Stimulated activated naive B cell treated with anti-CD40 and anti-IgM and Interleukin-4, amounts not matched to agents 10 μg/mL and 1 μg/mL and 100 μg/mL, for 72 hours (primary cell): ENCODE measurements at regions not wholly inside any gene's neighbourhood (a gene's known extent, or its start where the extent isn't known, plus 50 kb on each side); places are given as distances from the start of the nearest gene placed in this dataset.

Experiments used
- ATAC-seq, 2 donors: fragments of 150-1000 bp; cut with Tn5 transposase; replicated peaks; 2 replicates each; pipeline ENCODE4 v1.10.0; 2021; ENCODE audit warnings: moderate library complexity in 1 of 2
- DNase-seq: peaks from one replicate; pipeline ENCODE4 v3.0.0; 2021
- H3K27ac Mint-ChIP-seq: one replicate; pipeline ENCODE4 v1.8.0; 2022; ENCODE audit warnings: mild to moderate bottlenecking, mixed read lengths
- H3K27me3 Mint-ChIP-seq, 2 donors: one replicate each; pipeline ENCODE4 v1.8.0; 2022; ENCODE audit warnings: mixed read lengths in 2 of 2
- H3K36me3 Mint-ChIP-seq, 2 donors: one replicate each; pipeline ENCODE4 v1.8.0; 2022; ENCODE audit warnings: mixed read lengths in 2 of 2, mild to moderate bottlenecking in 1 of 2
- H3K4me1 Mint-ChIP-seq, 2 donors: one replicate each; pipeline ENCODE4 v1.8.0; 2022; ENCODE audit warnings: mixed read lengths in 2 of 2, mild to moderate bottlenecking in 1 of 2
- H3K4me3 Mint-ChIP-seq, 2 donors: one replicate each; pipeline ENCODE4 v1.8.0; 2022; ENCODE audit warnings: mild to moderate bottlenecking in 2 of 2, mixed read lengths in 2 of 2, moderate library complexity in 1 of 2
- H3K9me3 Mint-ChIP-seq, 2 donors: one replicate each; pipeline ENCODE4 v1.8.0; 2022; ENCODE audit warnings: mixed read lengths in 2 of 2, mild to moderate bottlenecking in 1 of 2

DNA sequence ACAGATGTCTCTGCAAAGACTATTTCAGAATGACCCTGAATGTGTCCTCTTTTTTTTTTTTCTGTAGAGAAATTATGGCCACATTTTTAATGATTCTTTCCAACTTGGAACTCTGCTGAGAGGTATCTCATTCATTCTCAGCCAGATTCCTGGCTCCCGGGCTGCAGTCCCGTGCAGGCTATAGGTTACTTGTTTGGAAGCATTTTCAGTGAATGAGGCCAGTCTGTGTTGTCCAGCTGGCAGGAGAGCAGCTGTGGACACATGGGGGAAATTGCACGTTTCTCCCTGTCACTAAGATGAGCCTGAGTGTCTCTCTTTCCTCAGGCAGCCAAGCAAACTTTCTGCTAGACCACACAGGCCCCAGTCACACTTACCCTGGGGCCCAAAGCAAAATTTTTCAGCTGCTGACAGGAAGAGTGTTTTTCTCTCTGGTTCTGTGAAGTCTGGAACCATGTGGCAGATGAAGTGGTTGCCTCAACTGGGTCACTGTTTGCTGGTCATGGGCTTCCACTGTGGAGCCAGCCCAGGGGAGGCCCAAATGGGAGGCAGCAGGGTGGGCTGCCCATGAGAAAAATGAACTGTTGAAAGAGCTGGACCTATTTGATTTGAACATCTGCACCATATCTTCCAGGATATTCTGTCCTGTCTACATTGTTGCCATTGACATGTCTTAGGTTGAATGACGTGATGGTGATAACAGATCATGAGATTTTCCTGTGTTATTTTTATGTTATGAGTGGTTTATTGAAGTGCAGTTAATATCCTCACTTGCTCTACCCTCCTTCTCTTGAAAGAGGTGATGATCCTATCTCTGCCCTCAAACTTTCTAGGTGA is 431.2 kb downstream of the LPIN1 start:
- no peaks in the 10 kb centered on the region for H3K36me3 Mint-ChIP-seq
- peaks cover 0 to 2% of the 10 kb centered on the region in 2 donors for H3K9me3 Mint-ChIP-seq
- ATAC-seq (peak; percentile 81 to 90), DNase-seq (peak; percentile 17)
- H3K27ac Mint-ChIP-seq: no peak overlapping the region
- H3K27me3 Mint-ChIP-seq: no peaks in the 10 kb centered on the region
- peak overlapping the region in 1 of 2 donors; percentile 31 for H3K4me3 Mint-ChIP-seq
- H3K4me1 Mint-ChIP-seq: peaks cover 18 to 43% of the 10 kb centered on the region in 2 donors

- peaks cover 0 to 2% of the 10 kb centered on the region in 2 donors for H3K9me3 Mint-ChIP-seq
- no peaks in the 10 kb centered on the region for H3K36me3 Mint-ChIP-seq
- ATAC-seq (no peak), DNase-seq (no peak)
- H3K27me3 Mint-ChIP-seq: no peaks in the 10 kb centered on the region
- H3K27ac Mint-ChIP-seq: no peak overlapping the region
- peaks cover 16 to 38% of the 10 kb centered on the region in 2 donors for H3K4me1 Mint-ChIP-seq
- H3K4me3 Mint-ChIP-seq: no peak overlapping the region
These were observed 432.1 kb downstream of the LPIN1 start for GRCh38 chr2:12178289-12179080.

- Mint-ChIP-seq H3K9me3 (peaks cover 0 to 2% of the 10 kb centered on the region in 2 donors), H3K4me1 (peaks cover 14 to 38% of the 10 kb centered on the region in 2 donors)
- DNase-seq: no peak
These were observed 433.6 kb downstream of the LPIN1 start for GRCh38 chr2:12180031-12180430.

GRCh38 chr2:12183032-12183645 is 436.7 kb downstream of the LPIN1 start:
- no peak overlapping the region for H3K27ac Mint-ChIP-seq
- H3K4me3 Mint-ChIP-seq: no peak overlapping the region
- no peaks in the 10 kb centered on the region for H3K27me3 Mint-ChIP-seq
- ATAC-seq (no peak), DNase-seq (no peak)
- H3K4me1 Mint-ChIP-seq: peaks cover under 1 to 8% of the 10 kb centered on the region in 2 donors
- H3K9me3 Mint-ChIP-seq: no peaks in the 10 kb centered on the region
- no peaks in the 10 kb centered on the region for H3K36me3 Mint-ChIP-seq

More at GRCh38 chr2:12180031-12180430, 433.6 kb downstream of the LPIN1 start:
- H3K4me3 Mint-ChIP-seq: no peak overlapping the region
- H3K36me3 Mint-ChIP-seq: no peaks in the 10 kb centered on the region
- no peak for ATAC-seq
- H3K27me3 Mint-ChIP-seq: no peaks in the 10 kb centered on the region
- H3K27ac Mint-ChIP-seq: no peak overlapping the region

DNA sequence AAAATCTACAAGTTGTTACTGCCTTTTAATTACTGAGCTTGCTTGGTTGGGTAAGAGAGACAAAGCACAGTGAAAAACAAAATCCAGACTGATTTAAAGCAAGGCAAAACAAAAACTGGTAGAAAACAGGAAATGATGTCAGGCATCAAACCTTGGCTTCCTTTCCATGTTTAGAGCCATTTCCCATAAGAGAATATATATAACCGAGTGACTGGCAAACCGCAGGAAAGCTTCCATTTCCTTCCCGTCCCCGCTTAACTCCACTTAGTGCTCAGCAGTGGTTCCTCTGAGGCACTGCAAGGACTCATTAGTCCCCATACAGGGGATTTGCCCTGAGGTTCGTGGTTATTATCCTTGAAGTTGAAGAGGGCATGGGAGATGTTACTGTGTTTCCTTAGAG is 446.3 kb downstream of the LPIN1 start:
- H3K36me3 Mint-ChIP-seq: peaks cover 9 to 10% of the 10 kb centered on the region in 2 donors
- no peak for DNase-seq
- H3K27me3 Mint-ChIP-seq: no peaks in the 10 kb centered on the region
- no peak for ATAC-seq
- H3K27ac Mint-ChIP-seq: no peak overlapping the region
- no peak overlapping the region for H3K4me3 Mint-ChIP-seq
- H3K9me3 Mint-ChIP-seq: peaks cover 12% of the 10 kb centered on the region in 2 donors
- peaks cover 16 to 27% of the 10 kb centered on the region in 2 donors for H3K4me1 Mint-ChIP-seq

DNA sequence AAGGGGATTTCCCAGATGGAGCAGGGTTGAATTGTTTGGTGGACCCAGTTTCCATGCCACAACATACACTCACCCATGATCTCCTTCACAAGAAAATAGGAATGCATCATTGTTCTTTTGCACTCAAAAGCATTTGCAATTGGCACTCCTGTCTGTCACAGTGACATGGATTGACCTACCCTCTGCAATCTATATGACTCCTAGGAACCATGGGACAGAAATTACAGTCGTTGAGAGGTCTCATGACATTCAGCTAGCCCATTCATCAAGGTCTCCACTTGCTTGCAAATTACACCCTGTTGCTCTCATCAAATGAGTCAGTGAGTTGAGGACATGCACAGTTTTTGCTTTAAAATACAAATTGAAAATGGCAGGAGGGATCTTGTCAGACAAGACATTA is 448.5 kb downstream of the LPIN1 start:
- no peaks in the 10 kb centered on the region for H3K27me3 Mint-ChIP-seq
- DNase-seq (no peak), ATAC-seq (no peak)
- H3K36me3 Mint-ChIP-seq: peaks cover 15 to 19% of the 10 kb centered on the region in 2 donors
- H3K9me3 Mint-ChIP-seq: peaks cover 16 to 19% of the 10 kb centered on the region in 2 donors
- H3K27ac Mint-ChIP-seq: no peak overlapping the region
- peaks cover 19 to 33% of the 10 kb centered on the region in 2 donors for H3K4me1 Mint-ChIP-seq
- no peak overlapping the region for H3K4me3 Mint-ChIP-seq

- Mint-ChIP-seq H3K36me3 (peaks cover 15 to 19% of the 10 kb centered on the region in 2 donors), H3K27me3 (no peaks in the 10 kb centered on the region), H3K9me3 (peaks cover 16 to 19% of the 10 kb centered on the region in 2 donors), H3K4me3 (no peak overlapping the region), H3K4me1 (peaks cover 20 to 39% of the 10 kb centered on the region in 2 donors), H3K27ac (no peak overlapping the region)
- ATAC-seq (peak; percentile 95 to 96), DNase-seq (no peak)
These were observed 450.1 kb downstream of the LPIN1 start for GRCh38 chr2:12196495-12196894.

DNA sequence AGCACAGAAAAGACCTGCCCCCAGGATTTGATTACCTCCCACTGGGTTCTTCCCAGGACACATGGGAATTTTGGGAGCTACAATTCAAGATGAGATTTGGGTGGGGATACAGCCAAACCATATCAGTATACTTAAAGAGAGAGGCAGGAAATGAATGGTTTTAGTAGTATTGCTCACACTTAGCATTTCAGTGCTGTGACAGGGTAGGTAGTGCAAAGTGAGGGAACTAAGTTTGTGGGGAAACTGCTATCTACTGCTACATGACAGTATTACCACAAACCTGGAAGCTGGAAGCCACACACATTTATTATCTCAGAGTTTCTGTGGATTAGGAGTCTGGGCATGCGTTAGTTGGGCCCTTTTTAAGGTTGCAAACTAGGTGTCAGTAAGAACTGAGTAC is 450.7 kb downstream of the LPIN1 start:
- Mint-ChIP-seq H3K4me1 (peaks cover 23 to 44% of the 10 kb centered on the region in 2 donors), H3K9me3 (peaks cover 16 to 19% of the 10 kb centered on the region in 2 donors), H3K27ac (peak overlapping the region; percentile 32), H3K27me3 (no peaks in the 10 kb centered on the region), H3K4me3 (no peak overlapping the region), H3K36me3 (peaks cover 15 to 19% of the 10 kb centered on the region in 2 donors)
- ATAC-seq (peak; percentile 33 to 37), DNase-seq (no peak)

DNA sequence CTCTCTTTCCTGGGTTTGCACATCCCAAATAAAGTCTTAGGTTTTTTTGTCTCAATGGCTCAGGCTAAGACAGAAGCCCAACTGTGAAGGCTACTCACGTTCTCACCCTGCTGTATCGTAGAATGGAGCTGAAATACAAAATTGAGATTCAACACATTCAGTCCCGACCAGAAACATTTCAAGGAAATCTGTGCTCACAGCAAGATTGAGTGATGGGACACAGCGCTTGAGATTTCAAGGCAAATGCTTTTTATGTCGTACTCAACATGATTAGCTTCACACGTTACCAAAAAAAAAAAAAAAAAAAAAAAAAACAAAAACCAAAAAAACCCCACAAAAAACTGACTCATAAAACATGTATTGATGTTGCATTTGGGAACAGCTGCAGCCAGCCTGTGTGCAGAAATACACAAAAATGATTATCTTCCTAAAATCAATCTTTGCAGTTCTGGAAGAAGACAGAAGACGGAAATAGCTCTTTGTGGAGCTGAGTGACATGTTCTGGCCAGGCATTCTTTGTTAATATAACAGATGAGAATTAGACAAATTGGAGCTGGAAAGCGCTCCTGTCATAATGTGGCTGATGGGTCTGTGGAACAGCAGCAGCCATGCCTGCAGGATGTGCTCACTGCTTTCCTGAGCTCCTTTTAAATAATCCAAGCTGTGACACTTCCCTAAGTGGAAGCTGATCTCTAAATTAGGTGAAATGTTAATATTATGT is 453.2 kb downstream of the LPIN1 start:
- peaks cover 19 to 35% of the 10 kb centered on the region in 2 donors for H3K4me1 Mint-ChIP-seq
- DNase-seq: no peak
- H3K9me3 Mint-ChIP-seq: peaks cover 19 to 25% of the 10 kb centered on the region in 2 donors
- no peak for ATAC-seq
- H3K27ac Mint-ChIP-seq: no peak overlapping the region
- peaks cover 21 to 28% of the 10 kb centered on the region in 2 donors for H3K36me3 Mint-ChIP-seq
- H3K4me3 Mint-ChIP-seq: no peak overlapping the region
- H3K27me3 Mint-ChIP-seq: no peaks in the 10 kb centered on the region

- H3K4me1 Mint-ChIP-seq: peaks cover 17 to 26% of the 10 kb centered on the region in 2 donors
- H3K36me3 Mint-ChIP-seq: peaks cover 23 to 34% of the 10 kb centered on the region in 2 donors
- no peak overlapping the region for H3K4me3 Mint-ChIP-seq
- peak overlapping the region; percentile 52 for H3K27ac Mint-ChIP-seq
- peaks cover 27 to 32% of the 10 kb centered on the region in 2 donors for H3K9me3 Mint-ChIP-seq
- no peaks in the 10 kb centered on the region for H3K27me3 Mint-ChIP-seq
- ATAC-seq: peak; percentile 66 to 70
- peak; percentile 9 for DNase-seq
These were observed 454.9 kb downstream of the LPIN1 start for GRCh38 chr2:12201369-12201768.

GRCh38 chr2:12202313-12203075 is 456.1 kb downstream of the LPIN1 start:
- ATAC-seq: no peak
- Mint-ChIP-seq H3K9me3 (peaks cover 23 to 27% of the 10 kb centered on the region in 2 donors), H3K27ac (no peak overlapping the region), H3K27me3 (no peaks in the 10 kb centered on the region), H3K36me3 (peaks cover 17 to 27% of the 10 kb centered on the region in 2 donors), H3K4me1 (peaks cover 10 to 17% of the 10 kb centered on the region in 2 donors), H3K4me3 (no peak overlapping the region)
- no peak for DNase-seq

GRCh38 chr2:12203528-12203927 is 457.1 kb downstream of the LPIN1 start:
- Mint-ChIP-seq H3K36me3 (peaks cover 12 to 21% of the 10 kb centered on the region in 2 donors), H3K27ac (no peak overlapping the region), H3K27me3 (no peaks in the 10 kb centered on the region), H3K4me3 (no peak overlapping the region), H3K4me1 (peaks cover 6 to 11% of the 10 kb centered on the region in 2 donors), H3K9me3 (peaks cover 18 to 20% of the 10 kb centered on the region in 2 donors)
- ATAC-seq: no peak
- DNase-seq: no peak

DNA sequence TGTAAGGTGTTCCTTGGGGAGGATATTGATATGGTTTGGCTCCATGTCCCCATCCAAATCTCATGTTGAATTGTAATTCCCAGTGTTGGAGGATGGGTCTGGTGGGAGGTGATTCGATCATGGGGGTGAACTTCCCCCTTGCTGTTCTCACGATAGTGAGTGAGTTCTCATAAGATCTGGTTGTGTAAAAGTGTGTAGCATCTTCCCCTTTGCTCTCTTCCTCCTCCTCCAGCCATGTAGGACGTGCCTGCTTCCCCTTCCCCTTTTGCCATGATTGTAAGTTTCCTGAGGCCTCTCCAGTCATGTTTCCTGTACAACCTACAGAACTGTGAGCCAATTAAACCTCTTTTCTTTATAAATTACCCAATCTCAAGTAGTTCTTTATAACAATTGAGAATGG is 458.7 kb downstream of the LPIN1 start:
- H3K27ac Mint-ChIP-seq: no peak overlapping the region
- H3K9me3 Mint-ChIP-seq: peaks cover 18 to 20% of the 10 kb centered on the region in 2 donors
- no peak for ATAC-seq
- peaks cover 4 to 11% of the 10 kb centered on the region in 2 donors for H3K4me1 Mint-ChIP-seq
- peaks cover 12 to 18% of the 10 kb centered on the region in 2 donors for H3K36me3 Mint-ChIP-seq
- no peak overlapping the region for H3K4me3 Mint-ChIP-seq
- H3K27me3 Mint-ChIP-seq: no peaks in the 10 kb centered on the region
- no peak for DNase-seq
